Esophagus squamous epithelium (tissue), 5 donors: ENCODE measurements at regions not wholly inside any gene's neighbourhood (a gene's known extent, or its start where the extent isn't known, plus 50 kb on each side); places are given as distances from the start of the nearest gene placed in this dataset.

Experiments
- DNase-seq: peaks from one replicate; lab custom pipeline; 2025; lab: John Stamatoyannopoulos, UW
- H3K27ac ChIP-seq, 4 donors: fragments of 200-600 bp; sonication (generic); one replicate each; pipeline ENCODE4 v1.5.1; 2016 to 2019; ENCODE audit warnings: mild to moderate bottlenecking in 1 of 4
- H3K27me3 ChIP-seq, 4 donors: fragments of 200-600 bp; sonication (generic); 1 replicate in 3 of 4; 2 replicates in 1 of 4; pipeline versions ENCODE4 v1.5.1 to v1.6.0; 2017 to 2021; ENCODE audit warnings: antibody characterized with exemption in 1 of 4
- H3K36me3 ChIP-seq, 3 donors: fragments of 200-600 bp; sonication (generic); one replicate each; pipeline ENCODE4 v1.5.1; 2016 to 2019
- H3K4me1 ChIP-seq, 3 donors: fragments of 200-600 bp; sonication (generic); one replicate each; pipeline ENCODE4 v1.5.1; 2017 to 2019
- H3K4me3 ChIP-seq, 4 donors: fragments of 200-600 bp; sonication (generic); 1 replicate in 3 of 4; 2 replicates in 1 of 4; pipeline ENCODE4 v1.5.1; 2016 to 2019; ENCODE audit warnings: mild to moderate bottlenecking in 2 of 4, moderate library complexity in 1 of 4
- H3K9me3 ChIP-seq, 3 donors: fragments of 200-600 bp; sonication (generic); one replicate each; pipeline ENCODE4 v1.5.1; 2016 to 2019
- POLR2A ChIP-seq, 4 donors: fragments of 450-650 bp; IDR thresholded peaks; one replicate each; pipeline ENCODE4 v1.6.1; 2017; ENCODE audit warnings: antibody characterized with exemption in 4 of 4, mild to moderate bottlenecking in 4 of 4, moderate library complexity in 3 of 4
- WGBS, 2 donors: methylation state at CpG; one replicate each; pipeline ENCODE4 v1.1.5; 2018; 5-methylcytosine and 5-hydroxymethylcytosine counted together
- intact Hi-C: fragments of 100-400 bp; cut with DNase I; formaldehyde crosslinking; loops from one replicate; pipeline ENCODE4 v1.15.0; 2022
- TF ChIP-seq, protein P1 (sequence below), 6 experiments: fragments of 450-650 bp in 4 of 6; fragments of 200-600 bp in 2 of 6; sonication (generic) in 2 of 6; IDR thresholded peaks; one replicate each; pipeline ENCODE4 v1.5.1; 2016 to 2019; ENCODE audit warnings: antibody characterized with exemption in 6 of 6, mild to moderate bottlenecking in 4 of 6, moderate library complexity in 4 of 6
- donor health status: DM: yes; HTN: yes; CAD: no.

DNA sequence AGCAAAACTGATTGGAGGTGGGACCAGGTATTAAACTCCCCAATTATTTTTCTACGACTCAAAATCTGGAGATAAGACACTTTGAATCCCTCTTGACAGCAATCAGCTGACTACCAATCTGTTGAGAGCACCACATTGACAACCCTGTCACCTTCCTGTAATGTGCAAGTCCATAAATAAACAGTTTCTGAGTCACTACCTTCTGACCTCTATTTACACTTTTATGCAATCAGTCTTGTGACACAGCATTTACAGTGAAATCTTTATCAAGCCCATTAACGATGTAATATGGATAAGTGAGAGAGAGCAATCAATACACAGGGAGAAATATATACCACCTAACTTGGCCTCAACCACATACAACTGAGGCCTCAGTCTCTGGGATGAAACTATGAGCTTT lies 283.7 kb upstream of the ANO5 start:
- WGBS, 2 donors: 38 to 63% methylated on average over 2 of the region's 2 CpGs
- no peak for DNase-seq

DNA sequence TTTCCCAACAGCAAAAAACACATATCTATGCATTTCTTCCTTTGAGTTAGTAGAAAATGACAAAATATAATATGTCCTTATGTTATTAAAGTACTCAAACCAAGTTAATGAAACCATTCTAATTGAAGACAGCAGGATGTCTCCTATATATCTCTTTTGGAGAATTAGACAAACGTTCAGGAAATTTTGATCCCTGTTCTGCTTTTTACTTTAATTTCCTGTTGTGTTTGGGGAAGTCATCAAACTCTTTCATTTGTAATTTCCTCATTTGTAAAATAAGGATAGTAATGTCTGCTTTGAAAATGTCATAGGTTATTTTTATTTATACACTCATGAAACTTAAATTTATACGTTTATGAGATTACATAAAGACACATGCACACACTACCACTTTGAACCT lies 281.8 kb upstream of the ANO5 start:
- Histone ChIP-seq H3K36me3 (no peaks in the 10 kb centered on the region), H3K27me3 (no peaks in the 10 kb centered on the region), H3K4me3 (no peak overlapping the region), H3K27ac (no peak overlapping the region), H3K4me1 (peaks cover 0 to 5% (median 0%) of the 10 kb centered on the region in 3 donors), H3K9me3 (no peaks in the 10 kb centered on the region)
- intact Hi-C loops: no loop called here
- DNase-seq: no peak
- 43 to 50% methylated on average over 2 of the region's 2 CpGs for WGBS, 2 donors
- TF ChIP-seq, protein P1, sequence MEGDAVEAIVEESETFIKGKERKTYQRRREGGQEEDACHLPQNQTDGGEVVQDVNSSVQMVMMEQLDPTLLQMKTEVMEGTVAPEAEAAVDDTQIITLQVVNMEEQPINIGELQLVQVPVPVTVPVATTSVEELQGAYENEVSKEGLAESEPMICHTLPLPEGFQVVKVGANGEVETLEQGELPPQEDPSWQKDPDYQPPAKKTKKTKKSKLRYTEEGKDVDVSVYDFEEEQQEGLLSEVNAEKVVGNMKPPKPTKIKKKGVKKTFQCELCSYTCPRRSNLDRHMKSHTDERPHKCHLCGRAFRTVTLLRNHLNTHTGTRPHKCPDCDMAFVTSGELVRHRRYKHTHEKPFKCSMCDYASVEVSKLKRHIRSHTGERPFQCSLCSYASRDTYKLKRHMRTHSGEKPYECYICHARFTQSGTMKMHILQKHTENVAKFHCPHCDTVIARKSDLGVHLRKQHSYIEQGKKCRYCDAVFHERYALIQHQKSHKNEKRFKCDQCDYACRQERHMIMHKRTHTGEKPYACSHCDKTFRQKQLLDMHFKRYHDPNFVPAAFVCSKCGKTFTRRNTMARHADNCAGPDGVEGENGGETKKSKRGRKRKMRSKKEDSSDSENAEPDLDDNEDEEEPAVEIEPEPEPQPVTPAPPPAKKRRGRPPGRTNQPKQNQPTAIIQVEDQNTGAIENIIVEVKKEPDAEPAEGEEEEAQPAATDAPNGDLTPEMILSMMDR (IDR thresholded peaks at IDR 0.05): no peak
- TF ChIP-seq POLR2A (IDR thresholded peaks at IDR 0.05): no peak

More for the DNA sequence above, 283.7 kb upstream of the ANO5 start:
- TF ChIP-seq POLR2A (IDR thresholded peaks at IDR 0.05): no peak
- TF ChIP-seq, protein P1 (IDR thresholded peaks at IDR 0.05): no peak
- H3K36me3 ChIP-seq: no peaks in the 10 kb centered on the region
- intact Hi-C loops: no loop called here
- no peak overlapping the region for H3K4me3 ChIP-seq
- no peaks in the 10 kb centered on the region for H3K9me3 ChIP-seq
- H3K4me1 ChIP-seq: peaks cover 0 to 5% (median 0%) of the 10 kb centered on the region in 3 donors
- H3K27me3 ChIP-seq: no peaks in the 10 kb centered on the region
- H3K27ac ChIP-seq: no peak overlapping the region

DNA sequence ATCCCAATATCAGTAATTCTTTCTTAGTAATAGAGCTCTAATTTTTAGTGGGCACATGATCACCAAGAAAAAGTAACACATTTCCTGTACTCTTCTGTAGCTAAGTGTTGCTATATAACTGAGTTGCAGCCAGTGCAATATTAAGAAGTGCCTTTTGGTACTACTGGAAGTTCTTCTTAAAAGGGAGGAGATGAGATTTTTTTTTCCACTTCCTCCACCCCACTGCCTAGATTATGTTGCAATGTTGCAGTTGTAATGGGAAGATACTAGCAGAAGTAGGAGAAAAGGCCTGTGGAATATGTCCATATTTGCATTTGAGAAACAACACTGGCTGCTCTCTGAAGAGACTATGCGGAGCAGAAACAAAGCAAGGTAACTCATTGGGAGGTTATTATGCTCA lies 280.6 kb upstream of the ANO5 start:
- no peak overlapping the region for H3K27ac ChIP-seq
- intact Hi-C loops: no loop called here
- TF ChIP-seq, protein P1 (IDR thresholded peaks at IDR 0.05): no peak
- TF ChIP-seq POLR2A (IDR thresholded peaks at IDR 0.05): no peak
- H3K4me1 ChIP-seq: peaks cover 0 to 5% (median 0%) of the 10 kb centered on the region in 3 donors
- no peaks in the 10 kb centered on the region for H3K36me3 ChIP-seq
- no peaks in the 10 kb centered on the region for H3K9me3 ChIP-seq
- WGBS, 2 donors: 79 to 92% methylated on average over 1 of the region's 1 CpG
- DNase-seq: no peak
- H3K4me3 ChIP-seq: no peak overlapping the region
- H3K27me3 ChIP-seq: no peaks in the 10 kb centered on the region

DNA sequence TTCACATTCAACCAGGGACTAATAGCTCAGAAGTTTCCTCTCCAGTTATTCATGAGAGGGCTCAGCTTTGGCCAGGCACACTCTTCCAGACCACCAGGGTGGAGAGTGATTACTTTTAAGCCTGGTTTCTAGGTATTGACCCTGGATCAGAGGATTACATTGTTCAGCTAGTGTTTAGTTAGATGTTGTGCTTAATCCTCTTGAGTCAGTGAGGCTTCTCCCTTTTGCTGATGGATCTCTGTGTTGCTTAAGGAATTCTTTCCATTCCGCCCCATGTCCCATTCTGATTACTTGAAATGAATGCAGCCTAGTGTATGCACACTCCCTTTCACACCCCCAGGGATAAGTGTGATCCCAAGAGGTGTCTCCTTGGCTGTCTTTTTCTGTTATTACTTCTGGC lies 271.7 kb upstream of the ANO5 start:
- intact Hi-C loops: no loop called here
- 50 to 62% methylated on average over 1 of the region's 1 CpG for WGBS, 2 donors

DNA sequence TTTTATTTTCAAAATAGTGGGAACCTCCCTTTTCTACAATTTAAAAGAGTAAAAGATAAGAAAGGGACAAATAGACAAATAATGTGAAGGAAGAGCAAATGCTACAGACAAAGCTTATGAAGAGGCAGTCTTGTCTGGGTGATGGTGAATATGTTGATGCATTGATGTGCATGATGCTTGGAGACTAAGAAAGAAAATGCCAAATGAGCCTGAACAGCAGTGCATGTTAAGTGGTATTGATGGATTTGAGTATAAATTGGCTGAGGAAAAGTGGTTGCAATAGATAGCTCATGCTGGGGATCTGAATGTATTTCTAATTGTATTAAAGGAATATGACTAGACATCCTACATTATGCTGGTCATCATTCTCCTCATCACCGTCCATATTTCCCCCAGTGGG lies 268.6 kb upstream of the ANO5 start:
- 42 to 50% methylated on average over 1 of the region's 1 CpG for WGBS, 2 donors
- DNase-seq: no peak
- H3K36me3 ChIP-seq: no peaks in the 10 kb centered on the region
- intact Hi-C loops: no loop called here
- TF ChIP-seq POLR2A (IDR thresholded peaks at IDR 0.05): no peak
- TF ChIP-seq, protein P1 (IDR thresholded peaks at IDR 0.05): no peak
- H3K9me3 ChIP-seq: no peaks in the 10 kb centered on the region
- H3K4me1 ChIP-seq: no peaks in the 10 kb centered on the region
- H3K4me3 ChIP-seq: no peak overlapping the region
- H3K27me3 ChIP-seq: no peaks in the 10 kb centered on the region
- H3K27ac ChIP-seq: no peak overlapping the region

More for the DNA sequence above, 271.7 kb upstream of the ANO5 start:
- DNase-seq: no peak
- Histone ChIP-seq H3K4me3 (no peak overlapping the region), H3K9me3 (no peaks in the 10 kb centered on the region), H3K27me3 (no peaks in the 10 kb centered on the region), H3K4me1 (no peaks in the 10 kb centered on the region), H3K36me3 (no peaks in the 10 kb centered on the region), H3K27ac (no peak overlapping the region)
- no peak for TF ChIP-seq POLR2A (IDR thresholded peaks at IDR 0.05)
- TF ChIP-seq, protein P1 (IDR thresholded peaks at IDR 0.05): no peak
